ENCODE measurements at regions not wholly inside any gene's neighbourhood (a gene's known extent, or its start where the extent isn't known, plus 50 kb on each side); places are given as distances from the start of the nearest gene placed in this dataset.

DNA sequence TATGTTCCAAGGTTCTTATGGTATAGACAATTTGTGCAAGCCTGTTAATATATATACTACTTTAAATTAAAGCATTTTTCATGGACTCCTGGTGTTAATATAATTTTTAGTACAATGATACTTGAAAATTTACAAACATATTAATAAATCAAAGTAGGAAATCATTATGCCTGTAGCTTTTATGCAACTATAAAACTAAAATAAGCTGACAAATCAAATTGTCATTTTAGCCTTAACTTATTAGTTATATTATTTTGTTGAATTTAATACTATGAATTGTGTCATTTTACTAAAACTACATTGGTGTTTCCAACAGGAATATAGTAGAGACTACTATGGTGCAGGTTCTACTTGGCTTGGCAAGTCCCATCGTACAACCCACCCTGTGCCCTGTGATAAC lies 96.0 kb downstream of the MED10 start:
- no peak overlapping the region for H3K27ac Mint-ChIP-seq (ENCODE audit: unreplicated experiment)
- peaks cover 31% of the 10 kb centered on the region for H3K27me3 Mint-ChIP-seq (ENCODE audit: unreplicated experiment)
- no peaks in the 10 kb centered on the region for H3K4me1 Mint-ChIP-seq (ENCODE audit: low read depth, unreplicated experiment)
- BruUV-seq (replicated peaks): no TSS peak
- CTCF ChIA-PET: interaction anchor here (0.7 kb wide), 1 partner anchor 765 kb away, joined by 3 read pairs; no protein-coding TSS in a partner anchor
- TF ChIP-seq, protein P1, sequence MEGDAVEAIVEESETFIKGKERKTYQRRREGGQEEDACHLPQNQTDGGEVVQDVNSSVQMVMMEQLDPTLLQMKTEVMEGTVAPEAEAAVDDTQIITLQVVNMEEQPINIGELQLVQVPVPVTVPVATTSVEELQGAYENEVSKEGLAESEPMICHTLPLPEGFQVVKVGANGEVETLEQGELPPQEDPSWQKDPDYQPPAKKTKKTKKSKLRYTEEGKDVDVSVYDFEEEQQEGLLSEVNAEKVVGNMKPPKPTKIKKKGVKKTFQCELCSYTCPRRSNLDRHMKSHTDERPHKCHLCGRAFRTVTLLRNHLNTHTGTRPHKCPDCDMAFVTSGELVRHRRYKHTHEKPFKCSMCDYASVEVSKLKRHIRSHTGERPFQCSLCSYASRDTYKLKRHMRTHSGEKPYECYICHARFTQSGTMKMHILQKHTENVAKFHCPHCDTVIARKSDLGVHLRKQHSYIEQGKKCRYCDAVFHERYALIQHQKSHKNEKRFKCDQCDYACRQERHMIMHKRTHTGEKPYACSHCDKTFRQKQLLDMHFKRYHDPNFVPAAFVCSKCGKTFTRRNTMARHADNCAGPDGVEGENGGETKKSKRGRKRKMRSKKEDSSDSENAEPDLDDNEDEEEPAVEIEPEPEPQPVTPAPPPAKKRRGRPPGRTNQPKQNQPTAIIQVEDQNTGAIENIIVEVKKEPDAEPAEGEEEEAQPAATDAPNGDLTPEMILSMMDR (IDR thresholded peaks at IDR 0.05; ENCODE audit: unreplicated experiment): no peak
- intact Hi-C loops (cut with micrococcal nuclease; ENCODE audit: unreplicated experiment): no loop called here
- H3K36me3 Mint-ChIP-seq (ENCODE audit: insufficient read depth, unreplicated experiment): no peaks in the 10 kb centered on the region
- peaks cover 2% of the 10 kb centered on the region for H3K9me3 Mint-ChIP-seq (ENCODE audit: low read depth, unreplicated experiment)
- DNase-seq: no peak
- no peak overlapping the region for H3K4me3 Mint-ChIP-seq (ENCODE audit: low read depth, unreplicated experiment)

DNA sequence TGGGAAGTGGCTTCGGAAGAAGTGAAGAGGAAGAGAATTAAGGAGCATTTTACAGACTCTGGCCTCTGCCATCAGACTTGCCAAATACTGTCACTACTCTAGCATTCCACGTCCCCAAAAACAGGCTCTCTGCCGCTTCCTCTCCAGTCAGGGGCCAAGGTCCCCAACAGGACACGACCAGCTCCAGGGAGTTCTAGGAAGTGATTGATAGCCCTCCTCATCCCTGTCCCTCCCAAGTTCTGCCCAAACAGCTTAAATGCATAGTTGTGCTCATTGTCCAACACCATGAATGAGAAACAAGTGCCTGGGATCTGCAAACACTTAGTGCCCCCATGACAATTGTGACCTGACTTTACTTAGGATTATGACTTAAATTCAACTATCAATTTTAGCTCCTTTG lies 96.5 kb downstream of the MED10 start:
- CTCF ChIA-PET: interaction anchor here (0.7 kb wide), 1 partner anchor 766 kb away, joined by 3 read pairs; no protein-coding TSS in a partner anchor
- H3K4me3 Mint-ChIP-seq (ENCODE audit: low read depth, unreplicated experiment): no peak overlapping the region
- no TSS peak for BruUV-seq (replicated peaks)
- peaks cover 31% of the 10 kb centered on the region for H3K27me3 Mint-ChIP-seq (ENCODE audit: unreplicated experiment)
- no peak overlapping the region for H3K27ac Mint-ChIP-seq (ENCODE audit: unreplicated experiment)
- intact Hi-C loops (cut with micrococcal nuclease; ENCODE audit: unreplicated experiment): no loop called here
- H3K36me3 Mint-ChIP-seq (ENCODE audit: insufficient read depth, unreplicated experiment): no peaks in the 10 kb centered on the region
- H3K9me3 Mint-ChIP-seq (ENCODE audit: low read depth, unreplicated experiment): peaks cover 2% of the 10 kb centered on the region
- DNase-seq: no peak
- TF ChIP-seq, protein P1 (IDR thresholded peaks at IDR 0.05; ENCODE audit: unreplicated experiment): no peak
- no peaks in the 10 kb centered on the region for H3K4me1 Mint-ChIP-seq (ENCODE audit: low read depth, unreplicated experiment)

DNA sequence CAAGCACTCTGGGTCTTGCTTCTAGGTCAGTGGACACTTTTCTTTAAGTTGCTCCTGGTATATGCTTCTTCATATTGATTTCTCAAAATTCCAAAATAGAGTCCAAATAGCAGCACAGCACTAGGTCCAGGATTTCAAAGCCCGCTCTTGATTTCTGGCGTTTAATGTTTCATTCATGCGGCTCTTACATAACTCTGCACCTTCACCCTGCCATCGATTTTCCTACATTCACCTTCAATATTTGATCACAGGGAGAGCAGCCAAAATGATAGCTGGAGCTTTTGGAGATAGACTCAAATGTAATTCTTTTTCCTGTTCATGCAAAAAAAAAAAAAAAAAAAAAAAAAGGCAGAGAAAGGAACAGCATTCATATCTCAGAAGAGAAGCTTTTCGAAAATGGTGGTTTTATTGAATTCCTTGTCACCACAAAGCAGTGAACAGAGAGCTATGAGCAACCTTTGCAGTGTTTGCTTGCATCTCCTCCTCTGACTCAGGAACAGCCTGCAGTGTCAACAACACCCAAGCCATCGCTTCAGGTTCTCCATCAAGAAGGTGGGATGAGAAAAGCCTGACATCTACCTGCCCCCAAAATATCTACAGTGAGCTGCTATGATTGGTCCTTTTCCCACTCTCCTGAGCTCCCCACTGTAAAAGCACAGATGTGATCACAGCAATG lies 97.8 kb downstream of the MED10 start:
- Mint-ChIP-seq H3K9me3 (ENCODE audit: low read depth, unreplicated experiment) (peaks cover 2% of the 10 kb centered on the region), H3K27ac (ENCODE audit: unreplicated experiment) (no peak overlapping the region), H3K4me1 (ENCODE audit: low read depth, unreplicated experiment) (no peaks in the 10 kb centered on the region), H3K36me3 (ENCODE audit: insufficient read depth, unreplicated experiment) (no peaks in the 10 kb centered on the region), H3K27me3 (ENCODE audit: unreplicated experiment) (peaks cover 31% of the 10 kb centered on the region), H3K4me3 (ENCODE audit: low read depth, unreplicated experiment) (no peak overlapping the region)
- DNase-seq: no peak
- intact Hi-C loops (cut with micrococcal nuclease; ENCODE audit: unreplicated experiment): no loop called here
- CTCF ChIA-PET: interaction anchor here (0.7 kb wide), 1 partner anchor 122 kb away, joined by 9 read pairs; no protein-coding TSS in a partner anchor
- BruUV-seq (replicated peaks): no TSS peak
- TF ChIP-seq, protein P1 (IDR thresholded peaks at IDR 0.05; ENCODE audit: unreplicated experiment): no peak

DNA sequence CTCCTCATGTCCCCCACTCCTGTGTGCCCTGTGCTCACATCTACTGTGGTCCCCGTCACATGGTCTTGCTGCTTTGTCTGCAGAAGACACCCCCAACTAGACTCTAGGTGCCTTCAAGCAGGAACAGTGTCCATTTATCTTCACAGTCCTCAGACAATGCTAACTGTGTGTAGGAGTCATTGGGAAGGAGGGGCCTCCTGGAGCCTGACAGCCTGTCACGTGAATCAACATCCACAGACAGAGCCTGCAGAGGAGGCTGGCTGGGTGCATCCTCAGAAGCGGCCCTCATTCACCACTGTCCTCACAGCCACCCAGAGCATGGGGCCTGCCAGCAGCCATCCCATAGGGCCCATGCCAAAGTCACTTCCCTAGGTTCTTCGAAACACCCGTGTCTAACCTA lies 98.7 kb downstream of the MED10 start:
- Mint-ChIP-seq H3K27ac (ENCODE audit: unreplicated experiment) (no peak overlapping the region), H3K4me3 (ENCODE audit: low read depth, unreplicated experiment) (no peak overlapping the region), H3K4me1 (ENCODE audit: low read depth, unreplicated experiment) (no peaks in the 10 kb centered on the region), H3K27me3 (ENCODE audit: unreplicated experiment) (peaks cover 31% of the 10 kb centered on the region), H3K36me3 (ENCODE audit: insufficient read depth, unreplicated experiment) (no peaks in the 10 kb centered on the region), H3K9me3 (ENCODE audit: low read depth, unreplicated experiment) (peaks cover 2% of the 10 kb centered on the region)
- intact Hi-C loops (cut with micrococcal nuclease; ENCODE audit: unreplicated experiment): no loop called here
- no peak for DNase-seq
- CTCF ChIA-PET: no interaction called here
- no TSS peak for BruUV-seq (replicated peaks)
- TF ChIP-seq, protein P1 (IDR thresholded peaks at IDR 0.05; ENCODE audit: unreplicated experiment): no peak

Data from Calu3 (cell line).